ENCODE measurements at regions not wholly inside any gene's neighbourhood (a gene's known extent, or its start where the extent isn't known, plus 50 kb on each side); places are given as distances from the start of the nearest gene placed in this dataset.
"Not testable (repeated sequence)": the region's sequence is repeated elsewhere in the genome, so short reads cannot be mapped to it uniquely, and the experiment has no call there.

DNA sequence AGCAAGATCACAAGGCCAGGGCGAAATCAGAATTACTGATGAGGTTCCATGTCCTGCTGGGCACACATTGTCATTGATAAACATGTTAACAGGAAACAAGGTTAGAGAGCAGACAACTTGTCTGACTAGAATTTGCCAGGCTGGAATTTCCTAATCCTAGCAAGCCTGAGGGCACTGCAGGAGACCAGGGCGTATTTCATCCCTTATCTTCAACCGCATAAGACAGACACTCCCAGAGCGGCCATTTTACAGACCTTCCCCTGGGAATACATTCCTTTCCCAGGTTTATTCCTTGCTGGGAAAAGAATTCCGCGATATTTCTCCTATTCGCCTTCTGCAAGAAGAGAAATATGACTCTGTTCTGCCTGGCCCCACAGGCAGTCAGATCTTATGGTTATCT lies 290.9 kb upstream of the PROK2 start:
- H2BK5ac ChIP-seq (ENCODE audit: low read length); H3K27ac ChIP-seq (ENCODE audit: low read depth, low read length); H3K4ac ChIP-seq (ENCODE audit: low read depth, low read length); H3K9ac ChIP-seq (ENCODE audit: low read length); H3K23ac ChIP-seq (ENCODE audit: low read length); H3K27me3 ChIP-seq (ENCODE audit: insufficient read depth, low read length, poor library complexity); H2AK5ac ChIP-seq (ENCODE audit: low read length); H3K79me2 ChIP-seq (ENCODE audit: control insufficient read depth, insufficient read depth, low read length); H3K18ac ChIP-seq (ENCODE audit: low read length); H3K36me3 ChIP-seq (ENCODE audit: control insufficient read depth, insufficient read depth, low read length); H4K5ac ChIP-seq (ENCODE audit: low read length); H2BK120ac ChIP-seq (ENCODE audit: low read depth, low read length); H3K4me1 ChIP-seq (ENCODE audit: control insufficient read depth, low read depth, low read length); H4K8ac ChIP-seq (ENCODE audit: low read depth, low read length); H3K79me1 ChIP-seq (ENCODE audit: low read length); H3K4me3 ChIP-seq (ENCODE audit: low read length); H2BK15ac ChIP-seq (replicated peaks; ENCODE audit: low read depth); H3K56ac ChIP-seq (ENCODE audit: low read length); H3K4me2 ChIP-seq (ENCODE audit: low read length): not testable (repeated sequence)
- peak; percentile 51 for DNase-seq
- no CpG with 5 or more reads among the region's 7 CpGs for WGBS (ENCODE audit: extremely low coverage, insufficient coverage, low lambda C conversion rate)

DNA sequence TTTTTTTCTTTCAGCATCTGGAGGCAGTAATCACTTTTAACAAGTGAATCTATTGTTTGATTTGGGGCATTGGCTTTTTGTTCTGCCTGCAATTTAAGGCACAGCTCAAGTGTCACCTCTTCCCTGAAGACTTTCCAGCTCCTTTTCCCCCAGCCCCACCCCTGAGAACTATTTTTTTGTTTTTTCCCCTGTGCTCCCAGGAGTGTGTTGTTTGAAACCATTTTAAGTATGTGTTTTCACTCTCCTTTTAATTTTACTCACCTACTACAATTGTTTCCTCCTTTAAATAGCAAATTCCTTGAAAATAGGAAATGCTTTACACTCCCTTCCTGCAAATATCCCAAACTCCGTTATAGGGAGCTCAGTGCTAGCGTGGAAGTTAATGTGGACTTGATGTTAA lies 286.7 kb upstream of the PROK2 start:
- no peak overlapping the region for H3K27ac ChIP-seq (ENCODE audit: low read depth, low read length)
- no peaks in the 10 kb centered on the region for H3K36me3 ChIP-seq (ENCODE audit: control insufficient read depth, insufficient read depth, low read length)
- no peak overlapping the region for H2BK15ac ChIP-seq (replicated peaks; ENCODE audit: low read depth)
- no peak overlapping the region for H2BK5ac ChIP-seq (ENCODE audit: low read length)
- no peak overlapping the region for H3K23ac ChIP-seq (ENCODE audit: low read length)
- no peak overlapping the region for H3K18ac ChIP-seq (ENCODE audit: low read length)
- no peak overlapping the region for H3K4ac ChIP-seq (ENCODE audit: low read depth, low read length)
- no peak overlapping the region for H4K8ac ChIP-seq (ENCODE audit: low read depth, low read length)
- no peak overlapping the region for H2AK5ac ChIP-seq (ENCODE audit: low read length)
- H3K9ac ChIP-seq (ENCODE audit: low read length), result no peak overlapping the region
- no peaks in the 10 kb centered on the region for H3K79me2 ChIP-seq (ENCODE audit: control insufficient read depth, insufficient read depth, low read length)
- no peak overlapping the region for H4K5ac ChIP-seq (ENCODE audit: low read length)
- no peak overlapping the region for H2BK120ac ChIP-seq (ENCODE audit: low read depth, low read length)
- WGBS (ENCODE audit: extremely low coverage, insufficient coverage, low lambda C conversion rate), result no CpG with 5 or more reads among the region's 2 CpGs
- H3K56ac ChIP-seq (ENCODE audit: low read length), result no peak overlapping the region
- no peaks in the 10 kb centered on the region for H3K4me1 ChIP-seq (ENCODE audit: control insufficient read depth, low read depth, low read length)
- H3K27me3 ChIP-seq (ENCODE audit: insufficient read depth, low read length, poor library complexity), result no peaks in the 10 kb centered on the region
- H3K79me1 ChIP-seq (ENCODE audit: low read length), result no peaks in the 10 kb centered on the region
- no peak overlapping the region for H3K4me3 ChIP-seq (ENCODE audit: low read length)
- no peak overlapping the region for H3K4me2 ChIP-seq (ENCODE audit: low read length)
- DNase-seq, result no peak

DNA sequence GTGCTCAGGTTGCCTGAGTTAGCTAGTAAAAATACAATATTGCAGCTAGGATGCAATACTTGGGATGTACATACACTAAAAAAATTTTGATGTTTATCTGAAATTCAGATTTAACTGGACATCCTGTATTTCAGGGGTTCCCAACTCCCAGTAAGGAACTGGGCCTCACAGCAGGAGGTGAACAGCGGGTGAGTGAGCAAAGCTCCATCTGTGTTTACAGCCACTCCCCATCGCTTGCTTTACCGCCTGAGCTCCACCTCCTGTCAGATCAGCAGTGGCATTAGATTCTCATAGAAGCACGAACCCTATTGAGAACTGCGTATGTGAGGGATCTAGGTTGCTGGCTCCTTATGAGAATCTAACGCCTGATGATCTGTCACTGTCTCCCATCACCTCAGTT lies 285.1 kb upstream of the PROK2 start:
- Histone ChIP-seq H3K18ac (ENCODE audit: low read length) (no peak overlapping the region), H3K79me2 (ENCODE audit: control insufficient read depth, insufficient read depth, low read length) (no peaks in the 10 kb centered on the region), H3K36me3 (ENCODE audit: control insufficient read depth, insufficient read depth, low read length) (no peaks in the 10 kb centered on the region), H3K56ac (ENCODE audit: low read length) (no peak overlapping the region), H4K5ac (ENCODE audit: low read length) (no peak overlapping the region), H2BK5ac (ENCODE audit: low read length) (no peak overlapping the region), H3K4ac (ENCODE audit: low read depth, low read length) (no peak overlapping the region), H3K23ac (ENCODE audit: low read length) (no peak overlapping the region), H2BK120ac (ENCODE audit: low read depth, low read length) (no peak overlapping the region), H3K79me1 (ENCODE audit: low read length) (no peaks in the 10 kb centered on the region), H3K4me1 (ENCODE audit: control insufficient read depth, low read depth, low read length) (no peaks in the 10 kb centered on the region), H2AK5ac (ENCODE audit: low read length) (no peak overlapping the region), H3K4me2 (ENCODE audit: low read length) (no peak overlapping the region), H2BK15ac (replicated peaks; ENCODE audit: low read depth) (no peak overlapping the region), H3K4me3 (ENCODE audit: low read length) (no peak overlapping the region), H3K27ac (ENCODE audit: low read depth, low read length) (no peak overlapping the region), H3K9ac (ENCODE audit: low read length) (no peak overlapping the region), H3K27me3 (ENCODE audit: insufficient read depth, low read length, poor library complexity) (no peaks in the 10 kb centered on the region), H4K8ac (ENCODE audit: low read depth, low read length) (no peak overlapping the region)
- no CpG with 5 or more reads among the region's 6 CpGs for WGBS (ENCODE audit: extremely low coverage, insufficient coverage, low lambda C conversion rate)
- DNase-seq, result no peak

DNA sequence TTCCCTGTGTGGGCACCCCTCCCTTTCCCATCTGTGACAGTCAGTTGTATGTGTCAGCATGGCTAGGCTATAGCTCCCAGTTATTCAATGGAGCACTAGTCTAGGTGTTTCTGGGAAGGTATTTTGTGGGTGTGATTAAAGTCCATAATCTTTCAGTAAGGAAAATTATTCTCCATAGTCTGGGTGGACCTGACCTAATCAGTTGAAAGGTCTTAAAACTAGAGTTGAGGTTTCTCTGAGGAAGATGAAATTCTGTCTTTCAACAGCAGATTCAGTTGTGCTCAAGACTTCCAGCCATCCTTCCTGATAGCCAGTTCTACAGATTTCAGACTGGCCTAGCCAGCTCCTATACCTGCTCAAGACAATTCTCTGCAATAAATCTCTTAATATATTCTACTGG lies 284.6 kb upstream of the PROK2 start:
- no peak overlapping the region for H2AK5ac ChIP-seq (ENCODE audit: low read length)
- H4K5ac ChIP-seq (ENCODE audit: low read length), result no peak overlapping the region
- no peak overlapping the region for H3K4me3 ChIP-seq (ENCODE audit: low read length)
- no peak overlapping the region for H4K8ac ChIP-seq (ENCODE audit: low read depth, low read length)
- H3K4me2 ChIP-seq (ENCODE audit: low read length), result no peak overlapping the region
- H3K23ac ChIP-seq (ENCODE audit: low read length), result no peak overlapping the region
- DNase-seq, result no peak
- no peaks in the 10 kb centered on the region for H3K79me1 ChIP-seq (ENCODE audit: low read length)
- no peaks in the 10 kb centered on the region for H3K4me1 ChIP-seq (ENCODE audit: control insufficient read depth, low read depth, low read length)
- H3K79me2 ChIP-seq (ENCODE audit: control insufficient read depth, insufficient read depth, low read length), result no peaks in the 10 kb centered on the region
- no peak overlapping the region for H3K56ac ChIP-seq (ENCODE audit: low read length)
- no peak overlapping the region for H3K27ac ChIP-seq (ENCODE audit: low read depth, low read length)
- no peaks in the 10 kb centered on the region for H3K36me3 ChIP-seq (ENCODE audit: control insufficient read depth, insufficient read depth, low read length)
- no peak overlapping the region for H3K4ac ChIP-seq (ENCODE audit: low read depth, low read length)
- no peak overlapping the region for H3K9ac ChIP-seq (ENCODE audit: low read length)
- H3K18ac ChIP-seq (ENCODE audit: low read length), result no peak overlapping the region
- H2BK15ac ChIP-seq (replicated peaks; ENCODE audit: low read depth), result no peak overlapping the region
- no peaks in the 10 kb centered on the region for H3K27me3 ChIP-seq (ENCODE audit: insufficient read depth, low read length, poor library complexity)
- H2BK5ac ChIP-seq (ENCODE audit: low read length), result no peak overlapping the region
- H2BK120ac ChIP-seq (ENCODE audit: low read depth, low read length), result no peak overlapping the region

DNA sequence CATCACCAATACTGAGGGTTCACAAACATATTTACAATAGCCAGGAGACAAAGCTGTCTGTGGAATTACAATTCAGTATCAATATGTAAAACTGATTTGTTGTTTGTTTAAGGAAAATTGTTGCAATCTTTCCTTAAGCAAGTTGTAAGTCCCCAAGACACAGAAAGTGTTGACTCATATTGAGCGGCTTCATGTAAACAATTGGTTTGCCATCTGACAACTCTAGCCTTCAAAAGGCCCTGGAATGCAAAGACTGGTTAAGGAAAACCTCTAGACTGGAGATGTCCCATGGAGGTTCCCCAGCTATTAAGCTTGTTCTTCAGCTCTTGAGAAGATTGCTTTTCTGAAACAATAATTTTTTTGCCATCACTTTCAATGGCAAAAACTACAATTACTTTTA lies 283.7 kb upstream of the PROK2 start:
- no peak overlapping the region for H4K8ac ChIP-seq (ENCODE audit: low read depth, low read length)
- H3K4me1 ChIP-seq (ENCODE audit: control insufficient read depth, low read depth, low read length), result no peaks in the 10 kb centered on the region
- no peaks in the 10 kb centered on the region for H3K36me3 ChIP-seq (ENCODE audit: control insufficient read depth, insufficient read depth, low read length)
- H3K23ac ChIP-seq (ENCODE audit: low read length), result no peak overlapping the region
- WGBS (ENCODE audit: extremely low coverage, insufficient coverage, low lambda C conversion rate), result no CpG with 5 or more reads among the region's 1 CpG
- H3K79me2 ChIP-seq (ENCODE audit: control insufficient read depth, insufficient read depth, low read length), result no peaks in the 10 kb centered on the region
- H4K5ac ChIP-seq (ENCODE audit: low read length), result no peak overlapping the region
- H3K27me3 ChIP-seq (ENCODE audit: insufficient read depth, low read length, poor library complexity), result no peaks in the 10 kb centered on the region
- H2AK5ac ChIP-seq (ENCODE audit: low read length), result no peak overlapping the region
- H3K18ac ChIP-seq (ENCODE audit: low read length), result no peak overlapping the region
- H3K56ac ChIP-seq (ENCODE audit: low read length), result no peak overlapping the region
- no peak overlapping the region for H2BK120ac ChIP-seq (ENCODE audit: low read depth, low read length)
- H2BK15ac ChIP-seq (replicated peaks; ENCODE audit: low read depth), result no peak overlapping the region
- no peak overlapping the region for H3K4ac ChIP-seq (ENCODE audit: low read depth, low read length)
- H3K9ac ChIP-seq (ENCODE audit: low read length), result no peak overlapping the region
- no peak overlapping the region for H3K4me3 ChIP-seq (ENCODE audit: low read length)
- H3K4me2 ChIP-seq (ENCODE audit: low read length), result no peak overlapping the region
- no peak overlapping the region for H2BK5ac ChIP-seq (ENCODE audit: low read length)
- no peak overlapping the region for H3K27ac ChIP-seq (ENCODE audit: low read depth, low read length)
- no peak for DNase-seq
- H3K79me1 ChIP-seq (ENCODE audit: low read length), result no peaks in the 10 kb centered on the region

DNA sequence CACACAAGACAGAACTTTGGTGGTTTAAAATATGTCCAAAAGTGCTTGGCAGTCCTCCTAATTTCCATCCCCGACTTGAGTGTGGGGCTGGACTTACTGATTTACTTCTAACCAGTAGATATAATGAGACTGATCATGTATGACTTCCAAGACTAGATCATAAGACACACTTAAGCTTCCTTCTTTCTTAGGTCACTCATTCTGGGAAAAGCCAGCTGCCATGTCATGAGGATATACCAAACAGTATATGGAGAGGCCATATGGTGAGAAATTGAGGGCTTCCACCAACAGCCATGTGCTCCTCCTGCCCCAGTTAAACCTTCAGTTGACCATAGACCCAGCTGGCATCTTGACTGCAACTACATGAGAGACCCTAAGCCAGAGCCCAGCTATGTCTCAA lies 282.8 kb upstream of the PROK2 start:
- Histone ChIP-seq H3K4me3 (ENCODE audit: low read length) (no peak overlapping the region), H4K5ac (ENCODE audit: low read length) (no peak overlapping the region), H2AK5ac (ENCODE audit: low read length) (no peak overlapping the region), H3K23ac (ENCODE audit: low read length) (no peak overlapping the region), H2BK5ac (ENCODE audit: low read length) (no peak overlapping the region), H3K4ac (ENCODE audit: low read depth, low read length) (no peak overlapping the region), H3K79me2 (ENCODE audit: control insufficient read depth, insufficient read depth, low read length) (no peaks in the 10 kb centered on the region), H3K36me3 (ENCODE audit: control insufficient read depth, insufficient read depth, low read length) (no peaks in the 10 kb centered on the region), H3K79me1 (ENCODE audit: low read length) (no peaks in the 10 kb centered on the region), H3K27ac (ENCODE audit: low read depth, low read length) (no peak overlapping the region), H3K27me3 (ENCODE audit: insufficient read depth, low read length, poor library complexity) (no peaks in the 10 kb centered on the region), H3K56ac (ENCODE audit: low read length) (no peak overlapping the region), H4K8ac (ENCODE audit: low read depth, low read length) (no peak overlapping the region), H2BK15ac (replicated peaks; ENCODE audit: low read depth) (no peak overlapping the region), H2BK120ac (ENCODE audit: low read depth, low read length) (no peak overlapping the region), H3K4me2 (ENCODE audit: low read length) (no peak overlapping the region), H3K4me1 (ENCODE audit: control insufficient read depth, low read depth, low read length) (no peaks in the 10 kb centered on the region), H3K9ac (ENCODE audit: low read length) (no peak overlapping the region), H3K18ac (ENCODE audit: low read length) (no peak overlapping the region)
- no CpG with 5 or more reads among the region's 1 CpG for WGBS (ENCODE audit: extremely low coverage, insufficient coverage, low lambda C conversion rate)
- no peak for DNase-seq

Measured in mesendoderm (in vitro differentiated cells).